WERI-Rb-1 (cell line): ENCODE measurements at regions not wholly inside any gene's neighbourhood (a gene's known extent, or its start where the extent isn't known, plus 50 kb on each side); places are given as distances from the start of the nearest gene placed in this dataset.

Experiments used
- DNase-seq: peaks from one replicate; pipeline ENCODE4 v3.0.0-alpha.2; 2020
- H3K27ac ChIP-seq: fragments of 250-450 bp; sonication (Bioruptor Pico); 2 replicates; pipeline ENCODE4 v1.5.1; 2020; ENCODE audit warnings: mild to moderate bottlenecking, moderate library complexity
- H3K27me3 ChIP-seq: fragments of 250-450 bp; sonication (Bioruptor Pico); 2 replicates; pipeline ENCODE4 v1.5.1; 2021; ENCODE audit warnings: mild to moderate bottlenecking, low read depth, moderate library complexity; ENCODE audit not compliant: insufficient read depth, severe bottlenecking
- H3K36me3 ChIP-seq: fragments of 250-450 bp; sonication (Bioruptor Pico); 2 replicates; pipeline ENCODE4 v1.5.1; 2020; ENCODE audit warnings: mild to moderate bottlenecking, moderate library complexity
- H3K4me3 ChIP-seq: 2 replicates; pipeline ENCODE4 v1.5.1; 2011; ENCODE audit warnings: low read depth, mild to moderate bottlenecking, control low read depth, low read length
- H3K9me3 ChIP-seq: fragments of 250-450 bp; sonication (Bioruptor Pico); 2 replicates; pipeline ENCODE4 v1.5.1; 2021; ENCODE audit warnings: mild to moderate bottlenecking, moderate library complexity; ENCODE audit not compliant: severe bottlenecking
- CTCF ChIP-seq: IDR thresholded peaks from 2 replicates; pipeline ENCODE4 v1.5.1; 2011; ENCODE audit warnings: low read depth, mild to moderate bottlenecking, control low read depth, inconsistent platforms, low read length

GRCh38 chr13:30045916-30046704, 195.7 kb upstream of the UBL3 start:
- H3K27me3 ChIP-seq: no peaks in the 10 kb centered on the region
- no peaks in the 10 kb centered on the region for H3K9me3 ChIP-seq
- no peak for DNase-seq
- TF ChIP-seq CTCF: no peak
- H3K27ac ChIP-seq: no peak overlapping the region
- H3K4me3 ChIP-seq: no peak overlapping the region
- no peaks in the 10 kb centered on the region for H3K36me3 ChIP-seq

- no peak overlapping the region for H3K4me3 ChIP-seq
- no peaks in the 10 kb centered on the region for H3K27me3 ChIP-seq
- DNase-seq: no peak
- H3K27ac ChIP-seq: no peak overlapping the region
- H3K36me3 ChIP-seq: no peaks in the 10 kb centered on the region
- H3K9me3 ChIP-seq: no peaks in the 10 kb centered on the region
- no peak for TF ChIP-seq CTCF
Measured at GRCh38 chr13:30044932-30045331, 194.5 kb upstream of the UBL3 start.

GRCh38 chr13:30043631-30043925, 193.2 kb upstream of the UBL3 start:
- no peaks in the 10 kb centered on the region for H3K9me3 ChIP-seq
- no peak overlapping the region for H3K27ac ChIP-seq
- DNase-seq: no peak
- no peak for TF ChIP-seq CTCF
- no peaks in the 10 kb centered on the region for H3K36me3 ChIP-seq
- no peaks in the 10 kb centered on the region for H3K27me3 ChIP-seq
- no peak overlapping the region for H3K4me3 ChIP-seq

- H3K36me3 ChIP-seq: no peaks in the 10 kb centered on the region
- DNase-seq: no peak
- H3K27ac ChIP-seq: no peak overlapping the region
- H3K9me3 ChIP-seq: no peaks in the 10 kb centered on the region
- no peak overlapping the region for H3K4me3 ChIP-seq
- TF ChIP-seq CTCF: no peak
- no peaks in the 10 kb centered on the region for H3K27me3 ChIP-seq
Measured at GRCh38 chr13:30042891-30043630, 192.6 kb upstream of the UBL3 start.

GRCh38 chr13:30042272-30042671, 191.9 kb upstream of the UBL3 start:
- Histone ChIP-seq H3K27ac (no peak overlapping the region), H3K27me3 (no peaks in the 10 kb centered on the region), H3K36me3 (no peaks in the 10 kb centered on the region), H3K4me3 (no peak overlapping the region), H3K9me3 (no peaks in the 10 kb centered on the region)
- no peak for TF ChIP-seq CTCF
- DNase-seq: no peak

GRCh38 chr13:30039511-30039911, 189.1 kb upstream of the UBL3 start:
- no peak overlapping the region for H3K27ac ChIP-seq
- H3K36me3 ChIP-seq: no peaks in the 10 kb centered on the region
- DNase-seq: peak; percentile 46
- H3K27me3 ChIP-seq: no peaks in the 10 kb centered on the region
- no peaks in the 10 kb centered on the region for H3K9me3 ChIP-seq
- no peak overlapping the region for H3K4me3 ChIP-seq
- TF ChIP-seq CTCF: no peak
